ENCODE measurements at regions not wholly inside any gene's neighbourhood (a gene's known extent, or its start where the extent isn't known, plus 50 kb on each side); places are given as distances from the start of the nearest gene placed in this dataset.
"Not testable (repeated sequence)": the region's sequence is repeated elsewhere in the genome, so short reads cannot be mapped to it uniquely, and the experiment has no call there.

GRCh38 chr14:61613006-61613405 is 82.3 kb upstream of the HIF1A start:
- not testable (repeated sequence) for TF ChIP-seq CTCF, POLR2A (IDR thresholded peaks at IDR 0.05)

Measured in sigmoid colon (tissue), 3 donors.